Osteoblast (primary cell): ENCODE measurements at regions not wholly inside any gene's neighbourhood (a gene's known extent, or its start where the extent isn't known, plus 50 kb on each side); places are given as distances from the start of the nearest gene placed in this dataset.
"Not testable (repeated sequence)": the region's sequence is repeated elsewhere in the genome, so short reads cannot be mapped to it uniquely, and the experiment has no call there.

Experiments used
- DNase-seq: peaks from one replicate; pipeline ENCODE4 v3.0.0; 2011; ENCODE audit warnings: low spot score, mixed read lengths; ENCODE audit not compliant: insufficient read length; ENCODE audit errors: missing footprints
- H2AFZ ChIP-seq: 2 replicates; pipeline ENCODE4 v1.6.0; 2011; ENCODE audit warnings: mild to moderate bottlenecking, low read length
- H3K27ac ChIP-seq: 2 replicates; pipeline ENCODE4 v1.5.1; 2011; ENCODE audit warnings: mild to moderate bottlenecking, low read depth, low read length, moderate library complexity
- H3K27me3 ChIP-seq: 2 replicates; pipeline ENCODE4 v1.6.0; 2012; ENCODE audit warnings: mild to moderate bottlenecking, control low read depth, inconsistent platforms, low read length, moderate library complexity; ENCODE audit not compliant: insufficient read depth
- H3K36me3 ChIP-seq: 2 replicates; pipeline ENCODE4 v1.5.1; 2011; ENCODE audit warnings: mild to moderate bottlenecking, low read length, control low read depth, moderate library complexity; ENCODE audit not compliant: insufficient read depth
- H3K4me1 ChIP-seq: 2 replicates; pipeline ENCODE4 v1.5.1; 2011; ENCODE audit warnings: mild to moderate bottlenecking, low read length, control low read depth, moderate library complexity; ENCODE audit not compliant: insufficient read depth
- H3K4me2 ChIP-seq: 2 replicates; pipeline ENCODE4 v1.6.0; 2011; ENCODE audit warnings: mild to moderate bottlenecking, low read length; ENCODE audit not compliant: insufficient read depth
- H3K4me3 ChIP-seq: fragments of 200-600 bp; sonication (generic); 3 replicates; pipeline ENCODE4 v1.5.1; 2012; ENCODE audit warnings: mild to moderate bottlenecking, low read length, inconsistent platforms; ENCODE audit not compliant: insufficient read depth
- H3K79me2 ChIP-seq: 2 replicates; pipeline ENCODE4 v1.6.0; 2012; ENCODE audit warnings: mild to moderate bottlenecking, low read length, control low read depth, inconsistent platforms; ENCODE audit not compliant: insufficient read depth
- H3K9me3 ChIP-seq: 2 replicates; pipeline ENCODE4 v1.5.1; 2011; ENCODE audit warnings: low read depth, low read length, control low read depth
- H4K20me1 ChIP-seq: 2 replicates; pipeline ENCODE4 v1.6.0; 2012; ENCODE audit warnings: mild to moderate bottlenecking, low read length, control low read depth; ENCODE audit not compliant: insufficient read depth
- TF ChIP-seq, protein P1 (sequence below): IDR thresholded peaks from 2 replicates; pipeline ENCODE4 v1.5.1; 2011; ENCODE audit warnings: mild to moderate bottlenecking, low read depth, low read length, moderate library complexity; ENCODE audit errors: extremely low read depth

- no peak overlapping the region for H2AFZ ChIP-seq
- TF ChIP-seq, protein P1, sequence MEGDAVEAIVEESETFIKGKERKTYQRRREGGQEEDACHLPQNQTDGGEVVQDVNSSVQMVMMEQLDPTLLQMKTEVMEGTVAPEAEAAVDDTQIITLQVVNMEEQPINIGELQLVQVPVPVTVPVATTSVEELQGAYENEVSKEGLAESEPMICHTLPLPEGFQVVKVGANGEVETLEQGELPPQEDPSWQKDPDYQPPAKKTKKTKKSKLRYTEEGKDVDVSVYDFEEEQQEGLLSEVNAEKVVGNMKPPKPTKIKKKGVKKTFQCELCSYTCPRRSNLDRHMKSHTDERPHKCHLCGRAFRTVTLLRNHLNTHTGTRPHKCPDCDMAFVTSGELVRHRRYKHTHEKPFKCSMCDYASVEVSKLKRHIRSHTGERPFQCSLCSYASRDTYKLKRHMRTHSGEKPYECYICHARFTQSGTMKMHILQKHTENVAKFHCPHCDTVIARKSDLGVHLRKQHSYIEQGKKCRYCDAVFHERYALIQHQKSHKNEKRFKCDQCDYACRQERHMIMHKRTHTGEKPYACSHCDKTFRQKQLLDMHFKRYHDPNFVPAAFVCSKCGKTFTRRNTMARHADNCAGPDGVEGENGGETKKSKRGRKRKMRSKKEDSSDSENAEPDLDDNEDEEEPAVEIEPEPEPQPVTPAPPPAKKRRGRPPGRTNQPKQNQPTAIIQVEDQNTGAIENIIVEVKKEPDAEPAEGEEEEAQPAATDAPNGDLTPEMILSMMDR = no peak
- no peaks in the 10 kb centered on the region for H3K79me2 ChIP-seq
- no peak overlapping the region for H3K4me3 ChIP-seq
- no peaks in the 10 kb centered on the region for H3K9me3 ChIP-seq
- H3K27ac ChIP-seq = no peak overlapping the region
- no peaks in the 10 kb centered on the region for H3K4me1 ChIP-seq
- no peaks in the 10 kb centered on the region for H3K36me3 ChIP-seq
- H3K4me2 ChIP-seq = no peak overlapping the region
- H4K20me1 ChIP-seq = no peaks in the 10 kb centered on the region
- H3K27me3 ChIP-seq = no peaks in the 10 kb centered on the region
- DNase-seq = no peak
Observed at GRCh38 chr1:220942278-220942677, 63.0 kb downstream of the HLX start.

GRCh38 chr1:220942914-220943313 is 63.7 kb downstream of the HLX start:
- H3K4me2 ChIP-seq, H4K20me1 ChIP-seq, H3K36me3 ChIP-seq, H3K4me1 ChIP-seq, H2AFZ ChIP-seq, H3K4me3 ChIP-seq, H3K79me2 ChIP-seq, DNase-seq, H3K27ac ChIP-seq, H3K9me3 ChIP-seq, H3K27me3 ChIP-seq: not testable (repeated sequence)

GRCh38 chr1:220943319-220943996 is 64.2 kb downstream of the HLX start:
- no peaks in the 10 kb centered on the region for H3K4me1 ChIP-seq
- H3K4me2 ChIP-seq = no peak overlapping the region
- no peaks in the 10 kb centered on the region for H3K27me3 ChIP-seq
- H2AFZ ChIP-seq = no peak overlapping the region
- DNase-seq = no peak
- no peaks in the 10 kb centered on the region for H4K20me1 ChIP-seq
- TF ChIP-seq, protein P1 = no peak
- H3K27ac ChIP-seq = no peak overlapping the region
- H3K36me3 ChIP-seq = no peaks in the 10 kb centered on the region
- no peaks in the 10 kb centered on the region for H3K9me3 ChIP-seq
- no peaks in the 10 kb centered on the region for H3K79me2 ChIP-seq
- no peak overlapping the region for H3K4me3 ChIP-seq

DNA sequence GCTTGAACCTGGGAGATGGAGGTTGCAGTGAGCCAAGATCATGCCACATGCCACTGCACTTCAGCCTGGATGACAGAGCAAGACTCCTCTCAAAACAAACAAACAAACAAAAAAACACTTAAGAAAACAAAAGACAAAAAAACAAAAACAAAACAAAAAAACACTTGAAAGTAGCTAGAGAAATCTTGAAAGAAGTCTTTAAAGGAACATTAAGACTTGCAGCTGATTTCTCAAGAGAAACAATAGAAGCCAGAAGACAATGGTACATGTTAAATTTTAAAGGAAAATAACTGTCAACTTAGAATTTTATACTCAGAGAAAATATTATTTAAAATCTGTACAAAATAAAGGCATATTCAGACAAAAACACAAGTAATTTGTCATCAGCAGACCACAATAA is 71.3 kb downstream of the HLX start:
- Histone ChIP-seq H3K27ac (no peak overlapping the region), H4K20me1 (no peaks in the 10 kb centered on the region), H3K4me2 (no peak overlapping the region), H3K4me1 (peaks cover 14% of the 10 kb centered on the region), H2AFZ (no peak overlapping the region), H3K27me3 (no peaks in the 10 kb centered on the region), H3K36me3 (no peaks in the 10 kb centered on the region), H3K79me2 (no peaks in the 10 kb centered on the region), H3K9me3 (no peaks in the 10 kb centered on the region), H3K4me3 (no peak overlapping the region)
- TF ChIP-seq, protein P1 = no peak
- DNase-seq = no peak
